Right ventricle myocardium superior (tissue), 1 donor: ENCODE measurements at regions not wholly inside any gene's neighbourhood (a gene's known extent, or its start where the extent isn't known, plus 50 kb on each side); places are given as distances from the start of the nearest gene placed in this dataset. TPM values are rescaled to one million over a fixed set of nuclear protein-coding genes. Genes with fewer than 3 reads are reported as not detected.

ENCODE experiments used
- ATAC-seq: fragments of 200-7000 bp; cut with Tn5 transposase; one replicate; pipeline ENCODE4 v1.9.1; 2020; ENCODE audit warnings: mild to moderate bottlenecking; ENCODE audit not compliant: poor library complexity
- DNase-seq: peaks from one replicate; pipeline ENCODE4 v3.0.0-alpha.2; 2020
- intact Hi-C: fragments of 100-400 bp; cut with DNase I; formaldehyde crosslinking; loops from one replicate; pipeline ENCODE4 v1.11.2; 2022
- microRNA-seq: library from miRNA; unstranded; fragments of <30 nt; microRNA quantifications from one replicate; pipeline ENCODE4 v1.2.0, GENCODE V29; 2020
- donor health status: DM: no; HTN: yes; CAD: no; lungs with severe emphysema.

GRCh38 chr14:50047274-50047676 is 69.1 kb downstream of the VCPKMT start:
- DNase-seq (no peak), ATAC-seq (peak; percentile 52)
- intact Hi-C loops: no loop called here

- DNase-seq (no peak), ATAC-seq (no peak)
- intact Hi-C loops: no loop called here
These were observed 67.3 kb downstream of the VCPKMT start for GRCh38 chr14:50049093-50049492.

GRCh38 chr14:50049703-50050570 is 66.4 kb downstream of the VCPKMT start:
- ATAC-seq (no peak), DNase-seq (no peak)
- intact Hi-C loops: no loop called here

GRCh38 chr14:50051106-50051505 is 65.3 kb downstream of the VCPKMT start:
- no peak for ATAC-seq
- intact Hi-C loops: no loop called here
- no peak for DNase-seq

GRCh38 chr14:50051706-50052105 is 64.7 kb downstream of the VCPKMT start:
- intact Hi-C loops: no loop called here
- DNase-seq: no peak
- ATAC-seq: no peak

- intact Hi-C loops: no loop called here
- ATAC-seq (no peak), DNase-seq (no peak)
These were observed 63.9 kb downstream of the VCPKMT start for GRCh38 chr14:50052517-50052916.

- DNase-seq (no peak), ATAC-seq (no peak)
- intact Hi-C loops: no loop called here
These were observed 62.4 kb downstream of the VCPKMT start for GRCh38 chr14:50053935-50054334.

- ATAC-seq: peak; percentile 57
- intact Hi-C loops: no loop called here
These were observed 60.7 kb downstream of the VCPKMT start for GRCh38 chr14:50055461-50056228.

GRCh38 chr14:50056435-50056834 is 59.9 kb downstream of the VCPKMT start:
- intact Hi-C loops: no loop called here
- DNase-seq (no peak), ATAC-seq (peak; percentile 44)

More at GRCh38 chr14:50055461-50056228, 60.7 kb downstream of the VCPKMT start:
- DNase-seq: peak; percentile 53

- DNase-seq (no peak), ATAC-seq (no peak)
- intact Hi-C loops: no loop called here
These were observed 59.0 kb downstream of the VCPKMT start for GRCh38 chr14:50057331-50057730.

- no peak for ATAC-seq
- intact Hi-C loops: no loop called here
- no peak for DNase-seq
These were observed 58.3 kb downstream of the VCPKMT start for GRCh38 chr14:50058113-50058512.

Small RNA genes lying in the stretch of these regions (microRNA-seq; reads per million reads assigned to microRNA genes)
- gene MIR6076: not detected
